ENCODE measurements at regions not wholly inside any gene's neighbourhood (a gene's known extent, or its start where the extent isn't known, plus 50 kb on each side); places are given as distances from the start of the nearest gene placed in this dataset.
"Not testable (repeated sequence)": the region's sequence is repeated elsewhere in the genome, so short reads cannot be mapped to it uniquely, and the experiment has no call there.

GRCh38 chr2:118431165-118431517 is 342.9 kb downstream of the INSIG2 start:
- DNase-seq (ENCODE audit: insufficient read length, low spot score) = no peak
- no peak for FAIRE-seq

GRCh38 chr2:118430510-118431164 is 342.4 kb downstream of the INSIG2 start:
- DNase-seq (ENCODE audit: insufficient read length, low spot score) (no peak), FAIRE-seq (no peak)

- no peak for DNase-seq (ENCODE audit: insufficient read length, low spot score)
- no peak for FAIRE-seq
Measured at GRCh38 chr2:118425191-118425590, 336.9 kb downstream of the INSIG2 start.

GRCh38 chr2:118423776-118424175 is 335.5 kb downstream of the INSIG2 start:
- DNase-seq (ENCODE audit: insufficient read length, low spot score) = no peak
- no peak for FAIRE-seq

GRCh38 chr2:118421648-118422047 is 333.4 kb downstream of the INSIG2 start:
- DNase-seq (ENCODE audit: insufficient read length, low spot score) (no peak), FAIRE-seq (no peak)

- no peak for FAIRE-seq
- no peak for DNase-seq (ENCODE audit: insufficient read length, low spot score)
Measured at GRCh38 chr2:118417406-118418120, 329.3 kb downstream of the INSIG2 start.

GRCh38 chr2:118415186-118415585 is 326.9 kb downstream of the INSIG2 start:
- DNase-seq (ENCODE audit: insufficient read length, low spot score); FAIRE-seq: not testable (repeated sequence)

- FAIRE-seq (no peak), DNase-seq (ENCODE audit: insufficient read length, low spot score) (no peak)
Measured at GRCh38 chr2:118403658-118404451, 315.6 kb downstream of the INSIG2 start.

GRCh38 chr2:118388771-118389170 is 300.5 kb downstream of the INSIG2 start:
- DNase-seq (ENCODE audit: insufficient read length, low spot score) (no peak), FAIRE-seq (no peak)

GRCh38 chr2:118387509-118387908 is 299.2 kb downstream of the INSIG2 start:
- DNase-seq (ENCODE audit: insufficient read length, low spot score) (no peak), FAIRE-seq (no peak)

GRCh38 chr2:118386641-118387302 is 298.5 kb downstream of the INSIG2 start:
- no peak for FAIRE-seq
- no peak for DNase-seq (ENCODE audit: insufficient read length, low spot score)

- FAIRE-seq (no peak), DNase-seq (ENCODE audit: insufficient read length, low spot score) (no peak)
Measured at GRCh38 chr2:118380915-118381653, 292.8 kb downstream of the INSIG2 start.

GRCh38 chr2:118375907-118376485 is 287.7 kb downstream of the INSIG2 start:
- DNase-seq (ENCODE audit: insufficient read length, low spot score) (no peak), FAIRE-seq (no peak)

- FAIRE-seq (no peak), DNase-seq (ENCODE audit: insufficient read length, low spot score) (no peak)
Measured at GRCh38 chr2:118374974-118375755, 286.9 kb downstream of the INSIG2 start.

- DNase-seq (ENCODE audit: insufficient read length, low spot score) (no peak), FAIRE-seq (no peak)
Measured at GRCh38 chr2:118372886-118373830, 284.9 kb downstream of the INSIG2 start.

GRCh38 chr2:118371515-118371914 is 283.2 kb downstream of the INSIG2 start:
- FAIRE-seq = no peak
- DNase-seq (ENCODE audit: insufficient read length, low spot score) = no peak

GRCh38 chr2:118369521-118369920 is 281.2 kb downstream of the INSIG2 start:
- not testable (repeated sequence) for DNase-seq (ENCODE audit: insufficient read length, low spot score); FAIRE-seq

- DNase-seq (ENCODE audit: insufficient read length, low spot score) = no peak
- FAIRE-seq = no peak
Measured at GRCh38 chr2:118363604-118364003, 275.3 kb downstream of the INSIG2 start.

Measured in HTR-8/SVneo (cell line).